OCI-LY1 (cell line): ENCODE measurements at regions not wholly inside any gene's neighbourhood (a gene's known extent, or its start where the extent isn't known, plus 50 kb on each side); places are given as distances from the start of the nearest gene placed in this dataset.
"Not testable (repeated sequence)": the region's sequence is repeated elsewhere in the genome, so short reads cannot be mapped to it uniquely, and the experiment has no call there.

Experiments
- H2AFZ ChIP-seq: fragments of 200-600 bp; sonication (generic), shearing (Covaris generic); 2 replicates; pipeline ENCODE4 v1.6.0; 2014; ENCODE audit warnings: antibody characterized with exemption, mild to moderate bottlenecking, low read length
- H3F3A ChIP-seq: fragments of 200-600 bp; sonication (generic), shearing (Covaris generic); 2 replicates; pipeline ENCODE4 v1.6.0; 2014; ENCODE audit warnings: mild to moderate bottlenecking, antibody characterized with exemption, low read length, moderate library complexity; ENCODE audit not compliant: insufficient read depth
- H3K27ac ChIP-seq: fragments of 200-600 bp; sonication (generic); 2 replicates; pipeline ENCODE4 v1.5.1; 2014; ENCODE audit warnings: low read length, mixed run types, mild to moderate bottlenecking, low read depth; ENCODE audit not compliant: poor library complexity, severe bottlenecking
- H3K27me3 ChIP-seq: fragments of 200-600 bp; sonication (generic); 2 replicates; pipeline ENCODE4 v1.6.0; 2014; ENCODE audit warnings: antibody characterized with exemption, mild to moderate bottlenecking, low read length, moderate library complexity; ENCODE audit not compliant: insufficient read depth
- H3K36me3 ChIP-seq: fragments of 200-600 bp; sonication (generic); 2 replicates; pipeline ENCODE4 v1.6.1; 2014; ENCODE audit warnings: mild to moderate bottlenecking, antibody characterized with exemption, low read length, moderate library complexity, mixed read lengths; ENCODE audit not compliant: insufficient read depth
- H3K4me1 ChIP-seq: fragments of 200-600 bp; sonication (generic); 2 replicates; pipeline ENCODE4 v1.5.1; 2014; ENCODE audit warnings: mild to moderate bottlenecking, low read length, moderate library complexity; ENCODE audit not compliant: insufficient read depth, severe bottlenecking
- H3K4me2 ChIP-seq: fragments of 200-600 bp; sonication (generic), shearing (Covaris generic); 2 replicates; pipeline ENCODE4 v1.6.1; 2014; ENCODE audit warnings: low read length
- H3K4me3 ChIP-seq: fragments of 200-600 bp; sonication (generic); 2 replicates; pipeline ENCODE4 v1.5.1; 2014; ENCODE audit warnings: low read length, low read depth, mild to moderate bottlenecking, mixed read lengths; ENCODE audit not compliant: poor library complexity, severe bottlenecking
- H3K79me2 ChIP-seq: fragments of 200-600 bp; shearing (Covaris generic); 2 replicates; pipeline ENCODE4 v1.6.1; 2016; ENCODE audit warnings: mixed run types, low read length, mixed read lengths; ENCODE audit not compliant: insufficient read depth
- H3K9ac ChIP-seq: fragments of 200-600 bp; sonication (generic), shearing (Covaris generic); 2 replicates; pipeline ENCODE4 v1.6.1; 2014; ENCODE audit warnings: mild to moderate bottlenecking, low read length, mixed read lengths
- H3K9me2 ChIP-seq: fragments of 200-600 bp; sonication (generic), shearing (Covaris generic); 2 replicates; pipeline ENCODE4 v1.6.1; 2014; ENCODE audit warnings: low read depth, mild to moderate bottlenecking, low read length, mixed read lengths
- H3K9me3 ChIP-seq: fragments of 200-600 bp; shearing (Covaris generic); 2 replicates; pipeline ENCODE4 v1.6.1; 2014; ENCODE audit warnings: low read length, mixed read lengths
- H4K20me1 ChIP-seq: fragments of 200-600 bp; sonication (generic), shearing (Covaris generic); 2 replicates; pipeline ENCODE4 v1.6.0; 2016; ENCODE audit warnings: mild to moderate bottlenecking, low read length; ENCODE audit not compliant: insufficient read depth
- CTCF ChIP-seq: fragments of 200-600 bp; sonication (generic), shearing (Covaris generic); IDR thresholded peaks from 2 replicates; pipeline ENCODE4 v1.5.1; 2017; ENCODE audit warnings: mild to moderate bottlenecking, antibody characterized with exemption, low read length, moderate library complexity, mixed read lengths
- EZH2 ChIP-seq: fragments of 200-600 bp; sonication (generic), shearing (Covaris generic); IDR thresholded peaks from 2 replicates; pipeline ENCODE4 v1.8.0; 2017; ENCODE audit warnings: borderline replicate concordance, mixed run types, mild to moderate bottlenecking, antibody characterized with exemption, low read length, moderate library complexity, mixed read lengths

- Histone ChIP-seq H3K9me2 (no peaks in the 10 kb centered on the region), H3F3A (no peaks in the 10 kb centered on the region), H4K20me1 (no peaks in the 10 kb centered on the region), H3K27me3 (no peaks in the 10 kb centered on the region), H3K4me1 (no peaks in the 10 kb centered on the region), H3K27ac (no peak overlapping the region), H3K4me2 (no peak overlapping the region), H3K9ac (no peak overlapping the region), H3K36me3 (no peaks in the 10 kb centered on the region), H3K4me3 (no peak overlapping the region), H2AFZ (no peak overlapping the region), H3K79me2 (no peaks in the 10 kb centered on the region), H3K9me3 (no peaks in the 10 kb centered on the region)
- TF ChIP-seq CTCF: no peak
- no peak for TF ChIP-seq EZH2
Observed at GRCh38 chr3:40756500-40756899, 231.7 kb downstream of the ZNF621 start.

GRCh38 chr3:40762771-40763170 is 238.0 kb downstream of the ZNF621 start:
- H3K27ac ChIP-seq, H3K4me3 ChIP-seq, H3K27me3 ChIP-seq, H3K4me2 ChIP-seq, H3F3A ChIP-seq, H2AFZ ChIP-seq, H3K9me2 ChIP-seq, H3K9ac ChIP-seq, H3K79me2 ChIP-seq, H4K20me1 ChIP-seq, H3K36me3 ChIP-seq, H3K9me3 ChIP-seq, H3K4me1 ChIP-seq: not testable (repeated sequence)

- no peaks in the 10 kb centered on the region for H3K27me3 ChIP-seq
- no peak overlapping the region for H3K27ac ChIP-seq
- H3K4me1 ChIP-seq: no peaks in the 10 kb centered on the region
Observed at GRCh38 chr3:40763807-40764206, 239.0 kb downstream of the ZNF621 start.

GRCh38 chr3:40764747-40765146 is 240.0 kb downstream of the ZNF621 start:
- no peak overlapping the region for H3K9ac ChIP-seq
- H3K9me3 ChIP-seq: no peaks in the 10 kb centered on the region
- no peaks in the 10 kb centered on the region for H3K27me3 ChIP-seq
- no peak for TF ChIP-seq EZH2
- TF ChIP-seq CTCF: no peak
- H3K36me3 ChIP-seq: no peaks in the 10 kb centered on the region
- H3K79me2 ChIP-seq: no peaks in the 10 kb centered on the region
- no peaks in the 10 kb centered on the region for H3K9me2 ChIP-seq
- no peak overlapping the region for H2AFZ ChIP-seq
- no peaks in the 10 kb centered on the region for H4K20me1 ChIP-seq
- no peaks in the 10 kb centered on the region for H3K4me1 ChIP-seq
- no peak overlapping the region for H3K4me3 ChIP-seq
- H3K27ac ChIP-seq: no peak overlapping the region
- H3K4me2 ChIP-seq: no peak overlapping the region
- no peaks in the 10 kb centered on the region for H3F3A ChIP-seq

More at GRCh38 chr3:40763807-40764206, 239.0 kb downstream of the ZNF621 start:
- Histone ChIP-seq H3K9me2 (no peaks in the 10 kb centered on the region), H3K4me2 (no peak overlapping the region), H3K9ac (no peak overlapping the region), H3K36me3 (no peaks in the 10 kb centered on the region), H3F3A (no peaks in the 10 kb centered on the region), H3K9me3 (no peaks in the 10 kb centered on the region), H3K79me2 (no peaks in the 10 kb centered on the region), H2AFZ (no peak overlapping the region), H4K20me1 (no peaks in the 10 kb centered on the region), H3K4me3 (no peak overlapping the region)
- TF ChIP-seq EZH2: no peak
